GM13976 (cell line): ENCODE measurements at regions not wholly inside any gene's neighbourhood (a gene's known extent, or its start where the extent isn't known, plus 50 kb on each side); places are given as distances from the start of the nearest gene placed in this dataset.

Source experiments
- DNase-seq: peaks from one replicate; pipeline ENCODE4 v3.0.0; 2012; ENCODE audit warnings: low spot score
- CTCF ChIP-seq: IDR thresholded peaks from 2 replicates; pipeline ENCODE4 v1.5.1; 2012; ENCODE audit warnings: borderline replicate concordance, mild to moderate bottlenecking; ENCODE audit not compliant: insufficient read depth; ENCODE audit errors: extremely low read depth, missing control alignments, control extremely low read depth
- in situ Hi-C: fragments of 300-500 bp; cut with MboI; formaldehyde crosslinking; loops from one replicate; pipeline ENCODE4 v1.12.0; 2022; ENCODE audit warnings: low sequenced_read_pairs, mixed read lengths, inconsistent platforms; ENCODE audit not compliant: unreplicated experiment

GRCh38 chr1:193631306-193631705 lies 444.9 kb upstream of the B3GALT2 start:
- no peak for TF ChIP-seq CTCF
- in situ Hi-C loops, result no loop called here

GRCh38 chr1:193629875-193630274 lies 443.5 kb upstream of the B3GALT2 start:
- in situ Hi-C loops, result no loop called here
- TF ChIP-seq CTCF, result no peak
- no peak for DNase-seq

More at GRCh38 chr1:193631306-193631705, 444.9 kb upstream of the B3GALT2 start:
- no peak for DNase-seq

GRCh38 chr1:193626695-193627094 lies 440.3 kb upstream of the B3GALT2 start:
- DNase-seq, result no peak
- in situ Hi-C loops, result no loop called here
- no peak for TF ChIP-seq CTCF

GRCh38 chr1:193625255-193625654 lies 438.8 kb upstream of the B3GALT2 start:
- in situ Hi-C loops, result no loop called here
- TF ChIP-seq CTCF, result no peak
- no peak for DNase-seq

- TF ChIP-seq CTCF, result no peak
- in situ Hi-C loops, result no loop called here
- no peak for DNase-seq
These were observed 433.5 kb upstream of the B3GALT2 start for GRCh38 chr1:193619911-193620310.

- DNase-seq, result no peak
- TF ChIP-seq CTCF, result no peak
- in situ Hi-C loops, result no loop called here
These were observed 428.4 kb upstream of the B3GALT2 start for GRCh38 chr1:193614817-193615216.

GRCh38 chr1:193614275-193614674 lies 427.9 kb upstream of the B3GALT2 start:
- in situ Hi-C loops, result no loop called here
- DNase-seq, result no peak
- no peak for TF ChIP-seq CTCF
